ENCODE measurements at regions not wholly inside any gene's neighbourhood (a gene's known extent, or its start where the extent isn't known, plus 50 kb on each side); places are given as distances from the start of the nearest gene placed in this dataset.

DNA sequence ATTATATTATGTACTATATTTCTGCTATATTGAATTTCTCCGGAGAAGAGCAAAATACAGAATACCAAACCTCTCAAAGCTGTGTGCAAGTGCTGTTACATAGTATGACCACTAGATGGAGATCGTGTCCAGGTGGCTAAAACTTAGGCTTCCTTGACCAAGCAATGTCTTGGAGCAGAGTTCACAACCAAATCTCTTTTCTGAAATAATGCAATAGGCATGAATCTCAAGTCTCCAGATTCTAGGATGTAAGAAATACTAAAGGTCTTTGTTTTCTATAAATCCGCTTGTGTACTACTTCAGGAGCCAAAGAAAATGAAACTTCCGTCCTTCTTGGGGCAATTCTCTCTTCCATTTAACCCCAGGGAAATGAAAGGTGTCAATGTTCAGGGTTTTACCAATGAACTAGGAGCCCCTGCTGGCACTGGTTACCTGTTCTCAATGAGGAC lies 181.5 kb upstream of the RAI14 start:
- Histone ChIP-seq H3K4me3 (ENCODE audit: low read length in 2 of 2) (no peak overlapping the region), H3K27me3 (ENCODE audit: control insufficient read depth in 1 of 2, insufficient read depth in 2 of 2, low read length in 1 of 2) (no peaks in the 10 kb centered on the region), H3K27ac (ENCODE audit: low read depth in 1 of 2, low read length in 2 of 2) (no peak overlapping the region), H3K4me1 (ENCODE audit: control insufficient read depth in 1 of 2, insufficient read depth in 2 of 2, low read length in 2 of 2) (no peaks in the 10 kb centered on the region), H3K36me3 (ENCODE audit: control insufficient read depth in 1 of 2, insufficient read depth in 2 of 2, low read length in 1 of 2) (no peaks in the 10 kb centered on the region), H3K9me3 (ENCODE audit: control insufficient read depth, low read length) (no peaks in the 10 kb centered on the region)
- intact Hi-C loops (cut with DNase I): loop anchor here (5.0 to 10.0 kb wide), 3 partner anchors 460 to 533 kb away; no protein-coding TSS in a partner anchor
- 6 to 9% methylated on average over 4 of the region's 4 CpGs for WGBS, 2 donors
- DNase-seq: no peak
- peak; percentile 87 for ATAC-seq (ENCODE audit: low FRiP score)

DNA sequence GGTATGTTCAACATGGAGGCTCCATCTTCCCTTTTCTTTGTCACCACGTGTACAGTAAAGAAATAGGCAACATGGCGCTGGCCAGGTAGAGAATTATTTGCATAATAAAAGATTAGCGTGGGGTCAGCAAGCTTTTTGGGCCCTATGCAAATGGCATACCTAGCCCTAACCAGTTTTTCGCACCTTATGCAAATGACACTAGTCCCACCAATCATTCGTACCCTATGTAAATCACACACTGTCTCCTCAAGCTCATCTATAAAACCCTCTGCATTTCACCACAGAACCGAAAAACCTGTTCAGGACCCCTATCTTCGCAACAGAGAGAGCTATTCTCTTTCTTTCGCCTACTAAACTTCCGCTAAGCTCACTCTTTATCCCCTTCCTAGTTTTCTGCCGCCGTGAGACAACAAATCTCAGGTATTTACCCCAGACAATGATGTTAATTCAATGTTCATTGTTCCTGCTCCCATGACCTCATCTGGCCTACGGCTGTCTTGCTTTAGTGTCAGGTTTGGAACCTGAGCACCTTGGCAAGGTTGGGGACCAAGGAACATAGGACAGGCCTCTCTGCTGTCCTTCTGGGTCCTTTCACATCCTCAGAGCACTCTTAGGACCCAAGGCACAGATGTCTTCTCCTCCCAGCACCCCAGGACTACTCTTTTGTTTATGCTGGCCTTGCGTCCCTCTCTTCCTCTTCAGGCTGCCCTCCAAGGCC lies 180.7 kb upstream of the RAI14 start:
- no peaks in the 10 kb centered on the region for H3K9me3 ChIP-seq (ENCODE audit: control insufficient read depth, low read length)
- DNase-seq: no peak
- 87 to 90% methylated on average over 13 of the region's 13 CpGs for WGBS, 2 donors
- ATAC-seq (ENCODE audit: low FRiP score): no peak
- H3K27ac ChIP-seq (ENCODE audit: low read depth in 1 of 2, low read length in 2 of 2): no peak overlapping the region
- no peaks in the 10 kb centered on the region for H3K4me1 ChIP-seq (ENCODE audit: control insufficient read depth in 1 of 2, insufficient read depth in 2 of 2, low read length in 2 of 2)
- H3K27me3 ChIP-seq (ENCODE audit: control insufficient read depth in 1 of 2, insufficient read depth in 2 of 2, low read length in 1 of 2): no peaks in the 10 kb centered on the region
- intact Hi-C loops (cut with DNase I): loop anchor here (5.0 to 10.0 kb wide), 2 partner anchors 461 to 527 kb away; no protein-coding TSS in a partner anchor
- no peaks in the 10 kb centered on the region for H3K36me3 ChIP-seq (ENCODE audit: control insufficient read depth in 1 of 2, insufficient read depth in 2 of 2, low read length in 1 of 2)
- no peak overlapping the region for H3K4me3 ChIP-seq (ENCODE audit: low read length in 2 of 2)

DNA sequence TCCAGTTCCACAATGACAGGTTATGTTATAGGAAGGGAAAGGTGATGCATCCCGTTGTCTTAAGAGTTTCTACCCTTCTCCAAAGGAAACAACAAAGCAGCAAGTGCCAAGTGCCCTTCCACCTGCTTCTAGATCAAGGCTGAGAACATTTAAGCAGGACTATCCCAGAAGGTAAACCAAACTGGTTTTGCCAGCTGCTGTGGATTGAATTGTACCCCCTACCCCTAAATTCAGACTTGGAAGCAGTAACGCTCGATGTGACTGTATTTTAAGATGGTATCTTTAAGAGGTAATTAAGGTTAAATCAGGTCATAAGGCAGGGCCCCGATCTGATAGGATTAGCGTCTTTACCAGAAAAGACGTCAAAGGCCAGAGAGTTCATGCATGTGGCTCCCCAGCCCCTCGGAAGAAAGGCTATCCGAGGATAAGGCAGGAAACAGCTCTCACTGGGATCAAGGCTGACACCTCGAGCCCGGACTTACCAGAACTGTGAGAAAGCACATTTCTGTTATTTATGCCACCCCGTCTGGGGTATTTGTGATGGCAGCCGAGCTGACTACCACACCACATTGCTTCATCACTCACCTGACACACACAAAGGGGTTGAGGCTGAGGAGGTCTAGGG lies 179.1 kb upstream of the RAI14 start:
- no peak for ATAC-seq (ENCODE audit: low FRiP score)
- H3K4me1 ChIP-seq (ENCODE audit: control insufficient read depth in 1 of 2, insufficient read depth in 2 of 2, low read length in 2 of 2): no peaks in the 10 kb centered on the region
- no peaks in the 10 kb centered on the region for H3K36me3 ChIP-seq (ENCODE audit: control insufficient read depth in 1 of 2, insufficient read depth in 2 of 2, low read length in 1 of 2)
- WGBS, 2 donors: 88 to 91% methylated on average over 12 of the region's 12 CpGs
- no peak for DNase-seq
- no peak overlapping the region for H3K27ac ChIP-seq (ENCODE audit: low read depth in 1 of 2, low read length in 2 of 2)
- no peak overlapping the region for H3K4me3 ChIP-seq (ENCODE audit: low read length in 2 of 2)
- intact Hi-C loops (cut with DNase I): loop anchor here (5.0 to 10.0 kb wide), 2 partner anchors 462 to 525 kb away; no protein-coding TSS in a partner anchor
- H3K9me3 ChIP-seq (ENCODE audit: control insufficient read depth, low read length): no peaks in the 10 kb centered on the region
- no peaks in the 10 kb centered on the region for H3K27me3 ChIP-seq (ENCODE audit: control insufficient read depth in 1 of 2, insufficient read depth in 2 of 2, low read length in 1 of 2)

DNA sequence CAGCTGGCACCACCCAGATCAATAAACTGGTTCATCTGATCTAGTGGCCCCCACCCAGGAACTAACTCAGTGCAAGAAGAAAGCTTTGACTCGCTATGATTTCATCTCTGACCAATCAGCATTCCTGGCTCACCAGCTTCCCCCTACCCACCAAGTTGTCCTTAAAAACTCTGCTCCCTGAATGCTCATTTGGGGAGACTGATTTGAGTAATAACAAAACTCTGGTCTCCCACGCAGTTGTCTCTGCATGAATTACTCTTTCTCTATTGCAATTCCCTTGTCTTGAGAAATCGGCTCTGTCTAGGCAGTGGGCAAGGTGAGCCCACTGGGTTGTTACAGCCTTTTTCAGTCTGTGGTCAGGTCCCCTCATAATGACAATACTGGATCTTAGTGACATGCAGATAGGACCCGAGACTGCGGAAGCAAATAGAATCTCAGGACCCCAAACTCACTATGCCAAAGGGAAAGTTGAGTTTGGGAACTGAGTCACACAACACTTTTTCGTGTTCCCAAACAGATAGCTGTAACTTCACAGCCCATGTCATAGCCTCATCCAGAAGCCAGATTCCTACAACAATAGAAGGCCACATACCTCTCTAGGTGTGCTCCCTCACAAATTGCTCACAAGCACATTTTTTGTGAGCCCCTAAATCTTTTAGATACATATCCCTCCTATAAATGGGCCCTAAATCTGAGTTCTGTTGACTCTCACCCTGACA lies 175.2 kb upstream of the RAI14 start:
- H3K4me1 ChIP-seq (ENCODE audit: control insufficient read depth in 1 of 2, insufficient read depth in 2 of 2, low read length in 2 of 2): no peaks in the 10 kb centered on the region
- intact Hi-C loops (cut with DNase I): no loop called here
- H3K27me3 ChIP-seq (ENCODE audit: control insufficient read depth in 1 of 2, insufficient read depth in 2 of 2, low read length in 1 of 2): no peaks in the 10 kb centered on the region
- no peaks in the 10 kb centered on the region for H3K9me3 ChIP-seq (ENCODE audit: control insufficient read depth, low read length)
- H3K36me3 ChIP-seq (ENCODE audit: control insufficient read depth in 1 of 2, insufficient read depth in 2 of 2, low read length in 1 of 2): no peaks in the 10 kb centered on the region
- WGBS, 2 donors: 77 to 88% methylated on average over 6 of the region's 6 CpGs
- H3K4me3 ChIP-seq (ENCODE audit: low read length in 2 of 2): no peak overlapping the region
- DNase-seq: no peak
- ATAC-seq (ENCODE audit: low FRiP score): no peak
- no peak overlapping the region for H3K27ac ChIP-seq (ENCODE audit: low read depth in 1 of 2, low read length in 2 of 2)

DNA sequence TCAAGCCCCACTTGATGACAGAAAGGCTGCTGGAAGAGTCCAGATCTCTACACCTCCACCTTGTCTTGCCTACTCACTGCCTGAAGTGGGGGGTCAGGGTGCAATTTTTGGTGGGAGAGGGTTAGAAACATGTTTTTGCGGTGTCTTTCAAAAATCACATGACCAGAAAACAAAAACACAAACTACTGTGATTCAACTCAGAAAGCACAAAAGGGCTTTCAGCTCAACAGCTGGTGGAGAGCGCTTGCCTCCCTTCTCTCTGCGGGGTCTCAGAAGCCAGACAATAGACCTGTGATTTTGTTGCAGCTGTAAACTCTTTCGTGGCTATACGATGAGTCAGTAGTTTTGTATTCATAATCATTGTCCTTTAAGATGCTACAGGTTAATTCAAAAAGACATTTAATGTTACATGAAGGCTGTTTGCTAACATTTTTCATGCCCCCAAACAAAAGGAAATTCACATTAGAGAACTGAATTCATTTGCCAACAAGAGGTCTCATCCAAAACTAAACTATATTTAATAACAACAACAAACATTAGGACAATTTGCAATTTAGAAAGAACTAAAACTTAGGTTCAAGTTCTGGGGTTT lies 172.6 kb upstream of the RAI14 start:
- Histone ChIP-seq H3K36me3 (ENCODE audit: control insufficient read depth in 1 of 2, insufficient read depth in 2 of 2, low read length in 1 of 2) (no peaks in the 10 kb centered on the region), H3K27ac (ENCODE audit: low read depth in 1 of 2, low read length in 2 of 2) (no peak overlapping the region), H3K9me3 (ENCODE audit: control insufficient read depth, low read length) (no peaks in the 10 kb centered on the region), H3K4me1 (ENCODE audit: control insufficient read depth in 1 of 2, insufficient read depth in 2 of 2, low read length in 2 of 2) (peaks cover 5% of the 10 kb centered on the region in 2 donors), H3K27me3 (ENCODE audit: control insufficient read depth in 1 of 2, insufficient read depth in 2 of 2, low read length in 1 of 2) (no peaks in the 10 kb centered on the region), H3K4me3 (ENCODE audit: low read length in 2 of 2) (no peak overlapping the region)
- WGBS, 2 donors: 77 to 79% methylated on average over 5 of the region's 5 CpGs
- intact Hi-C loops (cut with DNase I): no loop called here
- no peak for ATAC-seq (ENCODE audit: low FRiP score)
- no peak for DNase-seq

DNA sequence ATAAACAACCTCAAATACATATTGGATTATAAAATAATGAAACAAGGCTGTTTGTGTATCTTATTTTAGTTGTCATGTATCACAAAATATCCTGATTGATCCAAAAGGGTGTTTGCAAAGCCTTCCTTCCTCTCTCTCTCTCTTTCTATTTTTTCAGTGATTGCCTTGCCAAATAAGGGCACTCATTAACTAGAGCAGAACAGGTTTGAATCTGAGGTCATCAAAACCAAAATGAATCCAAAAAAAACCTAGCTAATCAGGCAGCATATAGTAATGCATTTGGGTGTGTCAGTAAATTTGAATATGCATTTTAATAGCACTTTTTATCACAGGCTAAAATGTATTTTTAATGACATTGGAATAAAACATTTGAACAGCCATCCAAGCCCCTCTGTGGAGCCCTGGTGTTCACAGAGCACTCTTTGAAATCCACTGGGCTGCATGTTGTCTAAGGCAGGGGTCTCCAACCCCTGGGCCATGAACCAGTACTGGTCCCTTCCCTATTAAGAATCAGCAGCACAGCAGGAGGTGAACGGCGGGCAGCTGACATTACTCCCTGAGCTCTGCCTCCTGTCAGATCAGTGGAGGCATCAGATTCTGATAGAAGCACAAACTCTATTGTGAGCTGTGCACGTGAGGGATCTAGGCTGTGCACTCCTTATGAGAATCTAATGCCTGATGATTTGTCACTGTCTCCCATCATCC lies 171.8 kb upstream of the RAI14 start:
- ATAC-seq (ENCODE audit: low FRiP score): no peak
- 54 to 78% methylated on average over 3 of the region's 3 CpGs for WGBS, 2 donors
- no peak overlapping the region for H3K4me3 ChIP-seq (ENCODE audit: low read length in 2 of 2)
- no peak for DNase-seq
- intact Hi-C loops (cut with DNase I): no loop called here
- H3K36me3 ChIP-seq (ENCODE audit: control insufficient read depth in 1 of 2, insufficient read depth in 2 of 2, low read length in 1 of 2): no peaks in the 10 kb centered on the region
- H3K27me3 ChIP-seq (ENCODE audit: control insufficient read depth in 1 of 2, insufficient read depth in 2 of 2, low read length in 1 of 2): no peaks in the 10 kb centered on the region
- H3K27ac ChIP-seq (ENCODE audit: low read depth in 1 of 2, low read length in 2 of 2): no peak overlapping the region
- peaks cover 5% of the 10 kb centered on the region in 2 donors for H3K4me1 ChIP-seq (ENCODE audit: control insufficient read depth in 1 of 2, insufficient read depth in 2 of 2, low read length in 2 of 2)
- no peaks in the 10 kb centered on the region for H3K9me3 ChIP-seq (ENCODE audit: control insufficient read depth, low read length)

DNA sequence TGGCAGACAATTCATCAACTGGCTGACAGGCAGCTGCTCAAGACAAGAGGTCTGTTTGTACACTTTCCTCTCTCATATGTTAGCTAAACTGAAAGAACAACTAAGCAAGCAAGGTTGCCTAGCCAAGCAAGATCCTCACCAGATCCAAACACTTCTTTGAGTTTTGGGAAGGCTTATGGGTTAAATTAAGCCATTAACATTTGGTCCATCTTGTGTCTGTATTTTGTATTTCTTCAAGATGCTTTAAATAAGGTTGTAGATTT lies 170.4 kb upstream of the RAI14 start:
- H3K36me3 ChIP-seq (ENCODE audit: control insufficient read depth in 1 of 2, insufficient read depth in 2 of 2, low read length in 1 of 2): no peaks in the 10 kb centered on the region
- no peaks in the 10 kb centered on the region for H3K27me3 ChIP-seq (ENCODE audit: control insufficient read depth in 1 of 2, insufficient read depth in 2 of 2, low read length in 1 of 2)
- no peaks in the 10 kb centered on the region for H3K9me3 ChIP-seq (ENCODE audit: control insufficient read depth, low read length)
- no peak for DNase-seq
- intact Hi-C loops (cut with DNase I): loop anchor here (2.0 to 5.0 kb wide), 4 partner anchors 37 to 413 kb away; partner anchors contain the start of gene RAI14 (in 1 of the 2)
- ATAC-seq (ENCODE audit: low FRiP score): no peak
- H3K27ac ChIP-seq (ENCODE audit: low read depth in 1 of 2, low read length in 2 of 2): no peak overlapping the region
- H3K4me3 ChIP-seq (ENCODE audit: low read length in 2 of 2): no peak overlapping the region
- peaks cover 5% of the 10 kb centered on the region in 2 donors for H3K4me1 ChIP-seq (ENCODE audit: control insufficient read depth in 1 of 2, insufficient read depth in 2 of 2, low read length in 2 of 2)

DNA sequence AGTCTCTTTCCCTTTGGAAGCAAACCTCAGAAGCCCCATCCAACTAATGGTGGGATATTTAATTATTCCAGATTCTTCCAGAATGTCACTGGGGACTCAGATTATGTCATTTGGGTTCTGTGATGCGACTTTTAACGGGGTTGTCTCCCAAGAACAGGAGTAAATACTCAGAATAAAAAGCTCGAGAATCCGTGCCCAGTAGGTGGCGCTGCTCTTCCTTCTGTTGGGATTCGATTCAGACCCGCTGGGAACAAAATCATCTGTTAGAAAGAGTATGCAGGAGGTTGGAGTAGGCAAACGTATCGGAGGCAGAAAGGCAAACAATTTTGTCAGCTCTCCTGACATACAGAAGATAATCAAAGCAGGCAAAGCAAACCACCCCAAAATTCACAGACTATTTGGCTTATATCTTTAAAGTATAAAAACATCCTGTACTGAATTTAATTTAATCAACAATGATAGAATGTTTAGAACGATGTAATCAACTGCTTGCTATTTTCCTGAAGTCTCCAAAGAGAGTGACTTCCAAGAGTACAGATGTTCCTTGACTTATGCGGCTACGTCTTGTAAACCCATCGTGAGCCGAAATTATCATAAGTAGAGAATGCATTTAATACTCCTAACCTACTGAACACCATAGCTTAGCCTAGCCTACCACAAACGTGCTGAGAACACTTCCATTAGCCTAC lies 169.8 kb upstream of the RAI14 start:
- peak; percentile 87 to 95 for DNase-seq
- peak; percentile 91 for ATAC-seq (ENCODE audit: low FRiP score)
- WGBS, 2 donors: 7 to 8% methylated on average over 15 of the region's 15 CpGs
- Histone ChIP-seq H3K27me3 (ENCODE audit: control insufficient read depth in 1 of 2, insufficient read depth in 2 of 2, low read length in 1 of 2) (no peaks in the 10 kb centered on the region), H3K4me1 (ENCODE audit: control insufficient read depth in 1 of 2, insufficient read depth in 2 of 2, low read length in 2 of 2) (peaks cover 5% of the 10 kb centered on the region in 2 donors), H3K4me3 (ENCODE audit: low read length in 2 of 2) (no peak overlapping the region), H3K27ac (ENCODE audit: low read depth in 1 of 2, low read length in 2 of 2) (peak overlapping the region; percentile 92), H3K36me3 (ENCODE audit: control insufficient read depth in 1 of 2, insufficient read depth in 2 of 2, low read length in 1 of 2) (no peaks in the 10 kb centered on the region), H3K9me3 (ENCODE audit: control insufficient read depth, low read length) (no peaks in the 10 kb centered on the region)
- intact Hi-C loops (cut with DNase I): loop anchor here (2.0 to 5.0 kb wide), 4 partner anchors 36 to 412 kb away; partner anchors contain the start of gene RAI14 (in 1 of the 2)
